SK-N-SH treated with all-trans-retinoic acid at 6 μM for 48 hours (cell line): ENCODE measurements at regions not wholly inside any gene's neighbourhood (a gene's known extent, or its start where the extent isn't known, plus 50 kb on each side); places are given as distances from the start of the nearest gene placed in this dataset.

ENCODE experiments used
- ATAC-seq: fragments of 200-7000 bp; cut with Tn5 transposase; 3 replicates; pipeline ENCODE4 v1.9.1; 2020; ENCODE audit warnings: mild to moderate bottlenecking, moderate library complexity
- BACH2 ChIP-seq: fragments of 250-450 bp; sonication (Bioruptor Pico); IDR thresholded peaks from 2 replicates; pipeline ENCODE4 v1.9.0; 2021; ENCODE audit warnings: mild to moderate bottlenecking, borderline replicate concordance
- CREB5 ChIP-seq: fragments of 250-450 bp; sonication (Bioruptor Pico); IDR thresholded peaks from 2 replicates; pipeline ENCODE4 v1.5.1; 2020; ENCODE audit warnings: low read depth, mild to moderate bottlenecking, moderate library complexity
- CSDC2 ChIP-seq: fragments of 250-450 bp; sonication (Bioruptor Pico); IDR thresholded peaks from 2 replicates; pipeline ENCODE4 v1.5.0; 2020; ENCODE audit warnings: mild to moderate bottlenecking, moderate library complexity
- CSRNP3 ChIP-seq: fragments of 250-450 bp; sonication (Bioruptor Pico); IDR thresholded peaks from 2 replicates; pipeline ENCODE4 v1.5.1; 2021; ENCODE audit warnings: mild to moderate bottlenecking, moderate library complexity
- ESRRG ChIP-seq: fragments of 250-450 bp; sonication (Bioruptor Pico); IDR thresholded peaks from 2 replicates; pipeline ENCODE4 v1.6.1; 2021; ENCODE audit warnings: mild to moderate bottlenecking
- GLIS3 ChIP-seq: fragments of 250-450 bp; sonication (Bioruptor Pico); IDR thresholded peaks from 2 replicates; pipeline ENCODE4 v1.5.0; 2020; ENCODE audit warnings: mild to moderate bottlenecking, moderate library complexity
- ISL1 ChIP-seq: fragments of 250-450 bp; sonication (Bioruptor Pico); IDR thresholded peaks from 2 replicates; pipeline ENCODE4 v2.1.2; 2022; ENCODE audit warnings: mild to moderate bottlenecking, moderate library complexity
- OSR1 ChIP-seq: fragments of 250-450 bp; sonication (Bioruptor Pico); IDR thresholded peaks from 2 replicates; pipeline ENCODE4 v1.8.0; 2022; ENCODE audit warnings: moderate library complexity, mild to moderate bottlenecking, inconsistent platforms
- PATZ1 ChIP-seq: fragments of 250-450 bp; sonication (Bioruptor Pico); IDR thresholded peaks from 2 replicates; pipeline ENCODE4 v1.8.0; 2020; ENCODE audit warnings: mild to moderate bottlenecking, moderate library complexity, borderline replicate concordance
- POU6F1 ChIP-seq: fragments of 250-450 bp; sonication (Bioruptor Pico); IDR thresholded peaks from 2 replicates; pipeline ENCODE4 v1.8.0; 2021; ENCODE audit warnings: low read depth, mild to moderate bottlenecking, moderate library complexity, borderline replicate concordance
- PPARA ChIP-seq: fragments of 250-450 bp; sonication (Bioruptor Pico); IDR thresholded peaks from 2 replicates; pipeline ENCODE4 v1.5.0; 2020; ENCODE audit warnings: mild to moderate bottlenecking, borderline replicate concordance
- RARB ChIP-seq: fragments of 250-450 bp; sonication (Bioruptor Pico); IDR thresholded peaks from 2 replicates; pipeline ENCODE4 v1.8.0; 2021; ENCODE audit warnings: mild to moderate bottlenecking, moderate library complexity
- SNAI2 ChIP-seq: fragments of 250-450 bp; sonication (Bioruptor Pico); IDR thresholded peaks from 2 replicates; pipeline ENCODE4 v1.5.0; 2020; ENCODE audit warnings: mild to moderate bottlenecking, moderate library complexity
- TCF4 ChIP-seq: fragments of 250-450 bp; sonication (Bioruptor Pico); IDR thresholded peaks from 2 replicates; pipeline ENCODE4 v1.8.0; 2021; ENCODE audit warnings: mild to moderate bottlenecking, moderate library complexity, borderline replicate concordance
- TOX ChIP-seq: fragments of 250-450 bp; sonication (Bioruptor Pico); IDR thresholded peaks from 2 replicates; pipeline ENCODE4 v1.8.0; 2021; ENCODE audit warnings: mild to moderate bottlenecking, moderate library complexity, borderline replicate concordance
- TSHZ2 ChIP-seq: fragments of 250-450 bp; sonication (Bioruptor Pico); IDR thresholded peaks from 2 replicates; pipeline ENCODE4 v1.5.0; 2020; ENCODE audit warnings: mild to moderate bottlenecking, moderate library complexity
- ZC3H10 ChIP-seq: fragments of 250-450 bp; sonication (Bioruptor Pico); IDR thresholded peaks from 2 replicates; pipeline ENCODE4 v1.5.1; 2021; ENCODE audit warnings: mild to moderate bottlenecking, moderate library complexity
- ZFP3 ChIP-seq: fragments of 250-450 bp; sonication (Bioruptor Pico); IDR thresholded peaks from 2 replicates; pipeline ENCODE4 v1.5.0; 2020; ENCODE audit warnings: mild to moderate bottlenecking, moderate library complexity
- ZFP30 ChIP-seq: fragments of 450-650 bp; formaldehyde crosslinking; IDR thresholded peaks from 2 replicates; pipeline ENCODE4 v1.5.0; 2022; ENCODE audit warnings: mild to moderate bottlenecking, moderate library complexity
- ZNF565 ChIP-seq: fragments of 450-650 bp; formaldehyde crosslinking; conservative IDR thresholded peaks from 2 replicates; pipeline ENCODE4 v1.5.0; 2020; ENCODE audit warnings: low read depth, mild to moderate bottlenecking, moderate library complexity
- ZNF70 ChIP-seq: fragments of 450-650 bp; formaldehyde crosslinking; IDR thresholded peaks from 2 replicates; pipeline ENCODE4 v1.5.0; 2020; ENCODE audit warnings: mild to moderate bottlenecking, moderate library complexity
- ZNF8 ChIP-seq: fragments of 450-650 bp; formaldehyde crosslinking; IDR thresholded peaks from 2 replicates; pipeline ENCODE4 v1.5.0; 2020; ENCODE audit warnings: mild to moderate bottlenecking, moderate library complexity

- no peak for ATAC-seq
- TF ChIP-seq CSRNP3 = no peak
- TF ChIP-seq ZC3H10 (CRISPR knock-in tag) = no peak
- TF ChIP-seq ISL1 (CRISPR knock-in tag) = no peak
- no peak for TF ChIP-seq ZNF70 (CRISPR knock-in tag)
- TF ChIP-seq CREB5 (CRISPR knock-in tag) = no peak
- no peak for TF ChIP-seq POU6F1 (CRISPR knock-in tag)
- no peak for TF ChIP-seq GLIS3
- no peak for TF ChIP-seq RARB (CRISPR knock-in tag)
- TF ChIP-seq CSDC2 (CRISPR knock-in tag) = no peak
- TF ChIP-seq ZFP30 = no peak
- TF ChIP-seq PPARA (CRISPR knock-in tag) = no peak
- no peak for TF ChIP-seq BACH2 (CRISPR knock-in tag)
- no peak for TF ChIP-seq ESRRG (CRISPR knock-in tag)
- no peak for TF ChIP-seq ZFP3
- no peak for TF ChIP-seq PATZ1 (CRISPR knock-in tag)
- no peak for TF ChIP-seq ZNF565 (CRISPR knock-in tag)
- TF ChIP-seq TOX (CRISPR knock-in tag) = no peak
- TF ChIP-seq SNAI2 (CRISPR knock-in tag) = no peak
Observed at GRCh38 chr10:128489324-128490247, 363.4 kb upstream of the MKI67 start.

- no peak for TF ChIP-seq PPARA (CRISPR knock-in tag)
- no peak for TF ChIP-seq SNAI2 (CRISPR knock-in tag)
- TF ChIP-seq POU6F1 (CRISPR knock-in tag) = no peak
- no peak for TF ChIP-seq ISL1 (CRISPR knock-in tag)
- no peak for TF ChIP-seq BACH2 (CRISPR knock-in tag)
- TF ChIP-seq CSDC2 (CRISPR knock-in tag) = no peak
- TF ChIP-seq ESRRG (CRISPR knock-in tag) = no peak
- TF ChIP-seq ZNF565 (CRISPR knock-in tag) = no peak
- no peak for TF ChIP-seq TCF4 (CRISPR knock-in tag)
- TF ChIP-seq ZNF8 (CRISPR knock-in tag) = no peak
- no peak for TF ChIP-seq ZFP30
- TF ChIP-seq GLIS3 = no peak
- no peak for TF ChIP-seq RARB (CRISPR knock-in tag)
- TF ChIP-seq ZNF70 (CRISPR knock-in tag) = no peak
- TF ChIP-seq OSR1 = no peak
- TF ChIP-seq TSHZ2 (CRISPR knock-in tag) = no peak
- ATAC-seq = no peak
Observed at GRCh38 chr10:128491686-128492085, 365.5 kb upstream of the MKI67 start.
